Ishikawa (cell line): ENCODE measurements at regions not wholly inside any gene's neighbourhood (a gene's known extent, or its start where the extent isn't known, plus 50 kb on each side); places are given as distances from the start of the nearest gene placed in this dataset.

ENCODE experiments used
- CREB1 ChIP-seq: IDR thresholded peaks from 2 replicates; pipeline ENCODE4 v1.6.1; 2012; ENCODE audit warnings: low read depth
- EGR1 ChIP-seq: IDR thresholded peaks from 2 replicates; pipeline ENCODE4 v1.6.1; 2012
- EP300 ChIP-seq: IDR thresholded peaks from 2 replicates; pipeline ENCODE4 v1.6.1; 2012; ENCODE audit warnings: borderline replicate concordance
- FOXM1 ChIP-seq: IDR thresholded peaks from 2 replicates; pipeline ENCODE4 v1.6.1; 2012; ENCODE audit warnings: low read depth, borderline replicate concordance
- RAD21 ChIP-seq: IDR thresholded peaks from 2 replicates; pipeline ENCODE4 v1.6.1; 2012; ENCODE audit warnings: low read depth
- TCF12 ChIP-seq: IDR thresholded peaks from 2 replicates; pipeline ENCODE4 v1.6.1; 2012; ENCODE audit warnings: low read depth
- TF ChIP-seq, protein P1 (sequence below): IDR thresholded peaks from 2 replicates; pipeline ENCODE4 v1.6.1; 2012

DNA sequence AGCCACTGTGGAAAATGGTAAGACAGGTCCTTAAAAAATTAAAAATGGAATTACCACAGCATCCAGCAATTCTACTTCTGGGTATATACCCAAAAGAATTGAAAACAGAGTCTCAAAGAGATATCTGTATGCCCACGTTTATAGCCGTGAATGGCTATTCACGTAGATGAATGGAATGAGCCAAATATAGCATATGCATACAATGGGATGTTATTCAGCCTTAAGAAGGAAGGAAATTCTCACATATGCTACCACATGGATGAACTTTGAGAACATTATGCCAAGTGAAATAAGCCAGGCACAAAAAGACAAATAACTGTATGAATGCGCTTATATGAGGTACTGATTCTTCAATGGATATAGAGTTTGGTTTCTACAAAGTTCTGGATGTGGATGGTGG is 134.5 kb upstream of the KCNE2 start:
- TF ChIP-seq, protein P1, sequence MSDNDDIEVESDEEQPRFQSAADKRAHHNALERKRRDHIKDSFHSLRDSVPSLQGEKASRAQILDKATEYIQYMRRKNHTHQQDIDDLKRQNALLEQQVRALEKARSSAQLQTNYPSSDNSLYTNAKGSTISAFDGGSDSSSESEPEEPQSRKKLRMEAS = no peak
- no peak for TF ChIP-seq EGR1
- no peak for TF ChIP-seq EP300
- TF ChIP-seq CREB1 = no peak
- no peak for TF ChIP-seq TCF12
- TF ChIP-seq RAD21 = no peak
- no peak for TF ChIP-seq FOXM1
